Tibial nerve (tissue), 4 donors: ENCODE measurements at regions not wholly inside any gene's neighbourhood (a gene's known extent, or its start where the extent isn't known, plus 50 kb on each side); places are given as distances from the start of the nearest gene placed in this dataset.

ENCODE experiments used
- EP300 ChIP-seq, 2 donors: sonication (generic); formaldehyde crosslinking; IDR thresholded peaks; one replicate each; pipeline ENCODE4 v1.6.1; 2017; ENCODE audit warnings: antibody characterized with exemption in 2 of 2, mild to moderate bottlenecking in 1 of 2
- POLR2A ChIP-seq, 2 donors: fragments of 450-650 bp; IDR thresholded peaks; one replicate each; pipeline ENCODE4 v1.6.1; 2017; ENCODE audit warnings: antibody characterized with exemption in 2 of 2, mild to moderate bottlenecking in 2 of 2, moderate library complexity in 2 of 2
- TF ChIP-seq, protein P1 (sequence below), 5 experiments: fragments of 200-600 bp in 3 of 5; fragments of 450-650 bp in 2 of 5; sonication (generic) in 3 of 5; IDR thresholded peaks; one replicate each; pipeline ENCODE4 v1.5.1; 2016 to 2019; ENCODE audit warnings: antibody characterized with exemption in 5 of 5, mild to moderate bottlenecking in 3 of 5, moderate library complexity in 2 of 5

DNA sequence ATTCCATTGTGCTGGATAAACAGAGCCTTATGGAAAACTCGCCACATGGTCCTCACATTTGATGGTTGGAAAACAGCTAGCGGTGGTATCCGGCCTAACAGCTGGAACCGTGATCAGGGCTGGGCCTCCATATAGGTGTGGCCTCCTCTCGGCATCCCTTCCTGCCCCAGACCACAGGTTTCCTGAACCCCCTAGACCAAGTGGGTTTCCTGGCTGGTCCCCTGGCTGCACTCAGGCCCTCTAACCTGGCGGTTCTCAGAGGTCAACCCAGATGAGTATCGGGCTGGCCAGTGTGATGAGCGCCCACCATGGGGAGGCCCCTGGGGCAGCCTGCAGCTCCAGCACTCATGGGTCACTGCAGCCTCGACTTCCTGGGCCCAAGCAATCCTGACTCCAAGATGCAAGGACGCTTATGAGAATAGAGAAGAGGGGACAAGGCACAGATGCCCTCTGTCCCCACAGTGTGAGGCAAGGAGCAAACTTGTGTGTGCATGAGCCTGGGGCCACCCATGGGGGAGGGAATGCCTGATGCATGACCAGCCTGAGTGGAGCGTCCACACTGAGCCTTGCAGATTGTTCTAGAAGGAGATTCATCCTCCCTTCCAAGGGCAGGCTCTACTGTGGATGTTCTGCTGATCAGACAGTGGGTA lies 53.4 kb upstream of the WNT7B start:
- TF ChIP-seq POLR2A (IDR thresholded peaks at IDR 0.05) = no peak
- TF ChIP-seq, protein P1, sequence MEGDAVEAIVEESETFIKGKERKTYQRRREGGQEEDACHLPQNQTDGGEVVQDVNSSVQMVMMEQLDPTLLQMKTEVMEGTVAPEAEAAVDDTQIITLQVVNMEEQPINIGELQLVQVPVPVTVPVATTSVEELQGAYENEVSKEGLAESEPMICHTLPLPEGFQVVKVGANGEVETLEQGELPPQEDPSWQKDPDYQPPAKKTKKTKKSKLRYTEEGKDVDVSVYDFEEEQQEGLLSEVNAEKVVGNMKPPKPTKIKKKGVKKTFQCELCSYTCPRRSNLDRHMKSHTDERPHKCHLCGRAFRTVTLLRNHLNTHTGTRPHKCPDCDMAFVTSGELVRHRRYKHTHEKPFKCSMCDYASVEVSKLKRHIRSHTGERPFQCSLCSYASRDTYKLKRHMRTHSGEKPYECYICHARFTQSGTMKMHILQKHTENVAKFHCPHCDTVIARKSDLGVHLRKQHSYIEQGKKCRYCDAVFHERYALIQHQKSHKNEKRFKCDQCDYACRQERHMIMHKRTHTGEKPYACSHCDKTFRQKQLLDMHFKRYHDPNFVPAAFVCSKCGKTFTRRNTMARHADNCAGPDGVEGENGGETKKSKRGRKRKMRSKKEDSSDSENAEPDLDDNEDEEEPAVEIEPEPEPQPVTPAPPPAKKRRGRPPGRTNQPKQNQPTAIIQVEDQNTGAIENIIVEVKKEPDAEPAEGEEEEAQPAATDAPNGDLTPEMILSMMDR (IDR thresholded peaks at IDR 0.05) = no peak
- no peak for TF ChIP-seq EP300 (IDR thresholded peaks at IDR 0.05)
